H1 (cell line): ENCODE measurements at regions not wholly inside any gene's neighbourhood (a gene's known extent, or its start where the extent isn't known, plus 50 kb on each side); places are given as distances from the start of the nearest gene placed in this dataset.

Experiments
- CREB1 ChIP-seq: IDR thresholded peaks from 2 replicates; pipeline ENCODE4 v1.6.1; 2012; ENCODE audit warnings: inconsistent platforms
- PHF8 ChIP-seq: fragments of 200-600 bp; sonication (generic); conservative IDR thresholded peaks from 2 replicates; pipeline ENCODE4 v1.7.1; 2012; ENCODE audit warnings: low read depth, mild to moderate bottlenecking, inconsistent platforms, low read length, moderate library complexity
- RBBP5 ChIP-seq: IDR thresholded peaks from 2 replicates; pipeline ENCODE4 v1.7.1; 2012; ENCODE audit warnings: low read depth, mild to moderate bottlenecking, inconsistent platforms, low read length, moderate library complexity, borderline replicate concordance

GRCh38 chr1:5740865-5741860 lies 251.1 kb downstream of the NPHP4 start (continued):
- TF ChIP-seq RBBP5 (no peak), PHF8 (no peak), CREB1 (no peak)
